ENCODE measurements at regions not wholly inside any gene's neighbourhood (a gene's known extent, or its start where the extent isn't known, plus 50 kb on each side); places are given as distances from the start of the nearest gene placed in this dataset.

GRCh38 chr13:90403330-90404082 lies 944.0 kb upstream of the MIR17HG start:
- no peak overlapping the region for H3K4me2 ChIP-seq (ENCODE audit: insufficient read depth, low read length)
- no peaks in the 10 kb centered on the region for H3K27me3 ChIP-seq (ENCODE audit: control insufficient read depth in 2 of 2, insufficient read depth in 2 of 2, low read length in 2 of 2)
- no peaks in the 10 kb centered on the region for H3K36me3 ChIP-seq (ENCODE audit: control insufficient read depth, insufficient read depth, low read length)
- 2% methylated on average over 14 of the region's 14 CpGs for WGBS (ENCODE audit: insufficient coverage, low coverage, missing lambda C conversion rate)
- ChIA-PET CTCF (ENCODE audit: low intra/inter-chr PET ratio) (no interaction called here), POLR2A (interaction anchor here (1.2 kb wide), 1 partner anchor 10 kb away, joined by 3 read pairs; no protein-coding TSS in a partner anchor)
- no peak overlapping the region for H2AFZ ChIP-seq (ENCODE audit: low read depth, low read length)
- no peaks in the 10 kb centered on the region for H3K9me1 ChIP-seq (ENCODE audit: control insufficient read depth, insufficient read depth, low read length)
- BruUV-seq (replicated peaks), result no TSS peak
- ATAC-seq (no peak; the same call in 2 of the 3 replicates), FAIRE-seq (no peak), DNase-seq (ENCODE audit: extremely low read depth in 1 of 4, low spot score in 3 of 4) (no peak)
- H3K27ac ChIP-seq (ENCODE audit: extremely low read depth, low read depth, low read length), result no peak overlapping the region
- H3K4me1 ChIP-seq (replicated peaks in 1 of 2; ENCODE audit: control insufficient read depth in 2 of 2, insufficient read depth in 2 of 2, low read length in 2 of 2), result no peaks in the 10 kb centered on the region
- no peaks in the 10 kb centered on the region; the same call in 1 of the 2 replicates for H3K9me3 ChIP-seq (replicated peaks; ENCODE audit: control insufficient read depth, insufficient read depth, low read depth, low read length)
- H4K20me1 ChIP-seq (replicated peaks; ENCODE audit: control insufficient read depth, insufficient read depth, low read length), result no peaks in the 10 kb centered on the region
- H3K79me2 ChIP-seq (ENCODE audit: control insufficient read depth, insufficient read depth, low read length), result no peaks in the 10 kb centered on the region
- H3K4me3 ChIP-seq, result no peak overlapping the region
- H3K9ac ChIP-seq (ENCODE audit: insufficient read depth in 1 of 2, low read depth in 2 of 2, low read length in 2 of 2), result no peak overlapping the region
- in situ Hi-C loops (cut with MboI), result no loop called here
- intact Hi-C loops (cut with micrococcal nuclease), result no loop called here
- TF ChIP-seq ZNF639 (CRISPR knock-in tag; conservative IDR thresholded peaks at IDR 0.05 in 1 of 2, IDR thresholded peaks at IDR 0.05 in 1 of 2) (0 out of 4 replicates have a peak, but pooled peaks of 1 of the 2 experiments have one; percentile 44), ZNF277 (CRISPR knock-in tag; IDR thresholded peaks at IDR 0.05; ENCODE audit: borderline replicate concordance) (no peak), ZFP1 (CRISPR knock-in tag; IDR thresholded peaks at IDR 0.05) (no peak), ZNF184 (CRISPR knock-in tag; IDR thresholded peaks at IDR 0.05) (peak; percentile 60; the same call in 1 of the 2 replicates), FIP1L1 (IDR thresholded peaks at IDR 0.05; ENCODE audit: low read depth, low read length, poor library complexity, severe bottlenecking) (no peak), E2F1 (CRISPR knock-in tag; IDR thresholded peaks at IDR 0.05) (no peak), SETDB1 (IDR thresholded peaks at IDR 0.05; ENCODE audit: low read length) (peak; percentile 76), HIVEP1 (CRISPR knock-in tag; IDR thresholded peaks at IDR 0.05) (no peak), SAFB (IDR thresholded peaks at IDR 0.05; ENCODE audit: borderline replicate concordance, low read depth, low read length) (no peak), DLX4 (CRISPR knock-in tag; IDR thresholded peaks at IDR 0.05) (no peak), GMEB1 (CRISPR knock-in tag; IDR thresholded peaks at IDR 0.05) (no peak), POLR2A (conservative IDR thresholded peaks at IDR 0.05) (no peak), ZC3H4 (CRISPR knock-in tag; IDR thresholded peaks at IDR 0.05; ENCODE audit: borderline replicate concordance) (no peak), ZNF644 (tag; IDR thresholded peaks at IDR 0.05; ENCODE audit: low read depth) (no peak), POLR2B (IDR thresholded peaks at IDR 0.05; ENCODE audit: low read depth, partially characterized antibody) (no peak), BMI1 (IDR thresholded peaks at IDR 0.05; ENCODE audit: low read length) (no peak), ZNF143 (CRISPR knock-in tag; IDR thresholded peaks at IDR 0.05) (no peak)

Measured in K562 (cell line).